H1 (cell line): ENCODE measurements at regions not wholly inside any gene's neighbourhood (a gene's known extent, or its start where the extent isn't known, plus 50 kb on each side); places are given as distances from the start of the nearest gene placed in this dataset.

Source experiments
- CTCF ChIA-PET: fragments of 300-600 bp; sonication (Branson Sonifier 250); formaldehyde crosslinking; loops from one replicate; lab custom pipeline; 2021; ENCODE audit not compliant: partially characterized antibody; lab: Charles Lee
- POLR2A ChIA-PET: fragments of 300-600 bp; sonication (Branson Sonifier 250); formaldehyde crosslinking; loops from one replicate; lab custom pipeline; 2021; ENCODE audit warnings: inconsistent platforms; ENCODE audit not compliant: partially characterized antibody; lab: Charles Lee
- DNase-seq, 2 experiments: peaks; one replicate each; pipeline versions ENCODE4 v3.0.0 to v3.0.0-alpha.2; 2010 to 2022; ENCODE audit warnings: low spot score in 2 of 2, low read depth in 1 of 2, mixed read lengths in 1 of 2
- FAIRE-seq: peaks from 2 replicates; lab custom pipeline; 2011; peaks lifted over from hg19 to GRCh38; lab: Jason Lieb, UNC
- H2AFZ ChIP-seq: 2 replicates; pipeline ENCODE4 v1.8.1; 2012; ENCODE audit warnings: low read length, inconsistent platforms
- H2AK5ac ChIP-seq: 2 replicates; pipeline ENCODE4 v1.6.1; 2013; ENCODE audit warnings: low read depth, low read length
- H2BK120ac ChIP-seq: replicated peaks from 2 replicates; pipeline ENCODE3; 2013; ENCODE audit warnings: low read depth, low read length, inconsistent platforms
- H2BK12ac ChIP-seq: 2 replicates; pipeline ENCODE4 v1.6.1; 2013; ENCODE audit warnings: low read depth, low read length
- H2BK15ac ChIP-seq: 2 replicates; pipeline ENCODE4 v1.6.1; 2013; ENCODE audit warnings: low read length
- H2BK20ac ChIP-seq: 2 replicates; pipeline ENCODE4 v1.6.1; 2013; ENCODE audit warnings: low read length
- H2BK5ac ChIP-seq: 2 replicates; pipeline ENCODE4 v1.6.1; 2013; ENCODE audit warnings: low read depth, low read length
- H3K14ac ChIP-seq: 2 replicates; pipeline ENCODE4 v1.6.1; 2013; ENCODE audit warnings: inconsistent platforms; ENCODE audit not compliant: insufficient read length
- H3K18ac ChIP-seq: 2 replicates; pipeline ENCODE4 v1.6.1; 2013; ENCODE audit warnings: low read length; ENCODE audit errors: extremely low read depth
- H3K23ac ChIP-seq: 2 replicates; pipeline ENCODE4 v1.6.1; 2013; ENCODE audit warnings: inconsistent platforms; ENCODE audit not compliant: insufficient read length
- H3K23me2 ChIP-seq: 2 replicates; pipeline ENCODE4 v1.6.1; 2013; ENCODE audit warnings: low read depth, low read length
- H3K27ac ChIP-seq: 2 replicates; pipeline ENCODE4 v1.6.1; 2011; ENCODE audit warnings: low read depth, low read length, inconsistent platforms
- H3K27me3 ChIP-seq, 4 experiments: replicated peaks in 1 of 4; 1 replicate in 1 of 4; 2 replicates in 3 of 4; pipeline versions ENCODE4 v1.6.1 to v1.8.1; 2011 to 2013; ENCODE audit warnings: low read length in 3 of 4, mild to moderate bottlenecking in 3 of 4, inconsistent platforms in 2 of 4, mixed read lengths in 2 of 4, moderate library complexity in 1 of 4; ENCODE audit not compliant: control insufficient read depth in 3 of 4, insufficient read depth in 3 of 4; ENCODE audit errors: extremely low read depth in 1 of 4
- H3K36me3 ChIP-seq, 4 experiments: 2 replicates each; pipeline versions ENCODE4 v1.6.1 to v1.8.1; 2011 to 2013; ENCODE audit warnings: mild to moderate bottlenecking in 4 of 4, low read length in 3 of 4, moderate library complexity in 2 of 4, control low read depth in 1 of 4, inconsistent platforms in 1 of 4; ENCODE audit not compliant: insufficient read depth in 4 of 4, control insufficient read depth in 2 of 4
- H3K4ac ChIP-seq: replicated peaks from 2 replicates; pipeline ENCODE3; 2013; ENCODE audit warnings: low read length, low read depth, mixed read lengths, inconsistent platforms; ENCODE audit not compliant: insufficient read length
- H3K4me1 ChIP-seq, 4 experiments: replicated peaks in 1 of 4; 1 replicate in 1 of 4; 2 replicates in 3 of 4; pipeline versions ENCODE4 v1.6.1 to v1.8.1; 2011 to 2013; ENCODE audit warnings: low read length in 3 of 4, inconsistent platforms in 2 of 4, mixed read lengths in 1 of 4; ENCODE audit not compliant: insufficient read depth in 4 of 4, control insufficient read depth in 3 of 4
- H3K4me2 ChIP-seq, 2 experiments: 2 replicates each; pipeline versions ENCODE4 v1.6.1 to v1.8.1; 2011 to 2013; ENCODE audit warnings: low read depth in 2 of 2, low read length in 2 of 2, control low read depth in 1 of 2, inconsistent platforms in 1 of 2, mild to moderate bottlenecking in 1 of 2; ENCODE audit not compliant: insufficient read depth in 1 of 2
- H3K4me3 ChIP-seq, 4 experiments: fragments of 200-600, 300-600 bp in 1 of 4; sonication (generic), shearing (Covaris generic), sonication (Bioruptor Twin) in 1 of 4; 2 replicates each; pipeline versions ENCODE4 v1.5.1 to v1.8.1; 2011 to 2016; ENCODE audit warnings: low read length in 4 of 4, low read depth in 3 of 4, control low read depth in 2 of 4, inconsistent platforms in 2 of 4, mild to moderate bottlenecking in 2 of 4, mixed read lengths in 1 of 4, moderate library complexity in 1 of 4; ENCODE audit not compliant: insufficient read depth in 2 of 4; ENCODE audit errors: extremely low read depth in 1 of 4
- H3K56ac ChIP-seq: replicated peaks from 2 replicates; pipeline ENCODE3; 2013; ENCODE audit warnings: low read depth, mild to moderate bottlenecking, mixed read lengths, low read length, inconsistent platforms; ENCODE audit not compliant: insufficient read length
- H3K79me1 ChIP-seq: 2 replicates; pipeline ENCODE4 v1.6.1; 2013; ENCODE audit warnings: low read depth, low read length, control low read depth
- H3K79me2 ChIP-seq, 2 experiments: 2 replicates each; pipeline versions ENCODE4 v1.6.1 to v1.8.1; 2012 to 2013; ENCODE audit warnings: low read length in 2 of 2, mild to moderate bottlenecking in 2 of 2, inconsistent platforms in 1 of 2; ENCODE audit not compliant: insufficient read depth in 2 of 2, control insufficient read depth in 1 of 2
- H3K9ac ChIP-seq, 4 experiments: replicated peaks in 1 of 4; 1 replicate in 1 of 4; 2 replicates in 3 of 4; pipeline versions ENCODE4 v1.6.1 to v1.8.1; 2011 to 2013; ENCODE audit warnings: low read depth in 3 of 4, low read length in 3 of 4, control low read depth in 2 of 4, mild to moderate bottlenecking in 2 of 4, moderate library complexity in 2 of 4, inconsistent platforms in 1 of 4; ENCODE audit errors: extremely low read depth in 1 of 4
- H3K9me3 ChIP-seq, 2 experiments: 2 replicates each; pipeline versions ENCODE4 v1.6.1 to v1.8.1; 2012 to 2013; ENCODE audit warnings: mild to moderate bottlenecking in 2 of 2, moderate library complexity in 2 of 2, control low read depth in 1 of 2, inconsistent platforms in 1 of 2, low read depth in 1 of 2, low read length in 1 of 2, mixed read lengths in 1 of 2; ENCODE audit not compliant: insufficient read depth in 2 of 2
- H4K20me1 ChIP-seq, 2 experiments: replicated peaks in 1 of 2; 2 replicates each; pipeline versions ENCODE3 to v1.8.1; 2011 to 2013; ENCODE audit warnings: inconsistent platforms in 2 of 2, low read length in 2 of 2, mild to moderate bottlenecking in 1 of 2; ENCODE audit not compliant: insufficient read depth in 2 of 2, control insufficient read depth in 1 of 2
- H4K5ac ChIP-seq: 2 replicates; pipeline ENCODE4 v1.6.1; 2013; ENCODE audit warnings: low read length, low read depth, mixed read lengths, inconsistent platforms; ENCODE audit not compliant: insufficient read length
- H4K8ac ChIP-seq: 2 replicates; pipeline ENCODE4 v1.8.0; 2013; ENCODE audit warnings: mild to moderate bottlenecking, moderate library complexity, low read length, inconsistent platforms; ENCODE audit not compliant: insufficient read depth; ENCODE audit errors: extremely low read depth
- H4K91ac ChIP-seq: replicated peaks from 2 replicates; pipeline ENCODE3; 2013; ENCODE audit warnings: low read length, mixed read lengths, inconsistent platforms; ENCODE audit not compliant: insufficient read length
- CREB1 ChIP-seq: IDR thresholded peaks from 2 replicates; pipeline ENCODE4 v1.6.1; 2012; ENCODE audit warnings: inconsistent platforms
- GABPA ChIP-seq: IDR thresholded peaks from 2 replicates; pipeline ENCODE4 v1.6.1; 2011; ENCODE audit warnings: mild to moderate bottlenecking, low read length, moderate library complexity, borderline replicate concordance; ENCODE audit not compliant: insufficient read depth
- HDAC6 ChIP-seq: IDR thresholded peaks from one replicate; pipeline ENCODE4 v1.7.1; 2012; ENCODE audit warnings: low read depth, mild to moderate bottlenecking, inconsistent platforms, low read length, moderate library complexity
- KDM1A ChIP-seq: fragments of 200-600, 300-600 bp; sonication (generic); IDR thresholded peaks from 2 replicates; pipeline ENCODE4 v1.7.1; 2016; ENCODE audit warnings: mild to moderate bottlenecking, low read length, borderline replicate concordance
- RNF2 ChIP-seq: fragments of 200-900, 300-1000 bp; sonication (generic); IDR thresholded peaks from 2 replicates; pipeline ENCODE4 v1.7.1; 2016; ENCODE audit warnings: borderline replicate concordance, low read depth, mild to moderate bottlenecking, antibody characterized with exemption, low read length; ENCODE audit not compliant: poor library complexity, severe bottlenecking; ENCODE audit errors: missing control alignments
- SP1 ChIP-seq: IDR thresholded peaks from 2 replicates; pipeline ENCODE4 v1.6.1; 2011; ENCODE audit warnings: low read depth, low read length
- SRF ChIP-seq: IDR thresholded peaks from 2 replicates; pipeline ENCODE4 v1.6.1; 2011; ENCODE audit warnings: mild to moderate bottlenecking, low read depth, low read length, moderate library complexity
- TBP ChIP-seq: IDR thresholded peaks from 2 replicates; pipeline ENCODE4 v1.6.1; 2011; ENCODE audit warnings: low read depth, low read length, improper control_type of control experiment
- WGBS, 2 experiments: shearing (Covaris generic) in 1 of 2; methylation state at CpG; one replicate each; pipeline versions ENCODE4 v1.1.6 to v1.1.7; 2013 to 2015; ENCODE audit warnings: low lambda C conversion rate in 2 of 2, mixed read lengths in 2 of 2, inconsistent platforms in 1 of 2, low coverage in 1 of 2, missing lambda C conversion rate in 1 of 2; ENCODE audit not compliant: insufficient replicate concordance in 2 of 2, insufficient coverage in 1 of 2, insufficient read length in 1 of 2; ENCODE audit errors: extremely low coverage in 1 of 2, missing lambda C conversion rate in 1 of 2; 5-methylcytosine and 5-hydroxymethylcytosine counted together

DNA sequence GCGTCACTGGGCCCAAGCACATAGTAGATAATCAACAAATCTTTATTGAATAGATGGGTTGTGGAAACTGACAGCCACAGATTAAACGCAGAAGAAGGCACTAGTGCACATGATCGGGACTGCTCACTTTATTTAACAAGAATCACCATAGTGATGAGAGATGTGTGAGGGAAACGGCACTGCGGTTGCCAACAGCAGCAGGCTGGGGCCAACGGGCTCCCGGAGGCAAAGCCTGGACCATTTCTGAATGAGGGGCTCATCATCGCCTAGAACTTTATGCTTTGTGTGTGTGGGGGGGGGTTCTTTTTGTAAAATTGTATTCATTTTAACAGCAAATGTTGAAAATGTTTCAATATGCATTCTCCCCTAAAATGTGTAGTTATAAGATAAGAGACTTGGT lies 61.9 kb upstream of the RUFY1 start:
- 89% methylated on average over 8 of the region's 8 CpGs; no CpG with 5 or more reads in 1 of the 2 experiments for WGBS, 2 experiments
- no peak overlapping the region for H3K23ac ChIP-seq
- CTCF ChIA-PET: no interaction called here

More for the DNA sequence above, 61.9 kb upstream of the RUFY1 start:
- no peak for DNase-seq
- H3K4me2 ChIP-seq: no peak overlapping the region
- no peak overlapping the region for H2BK12ac ChIP-seq
- H3K9ac ChIP-seq: no peak overlapping the region
- H3K23me2 ChIP-seq: no peaks in the 10 kb centered on the region
- no peak overlapping the region for H4K91ac ChIP-seq
- H4K8ac ChIP-seq: no peak overlapping the region
- no peak overlapping the region for H2BK5ac ChIP-seq
- H2BK15ac ChIP-seq: no peak overlapping the region
- H3K79me1 ChIP-seq: no peaks in the 10 kb centered on the region
- H4K5ac ChIP-seq: no peak overlapping the region
- H3K9me3 ChIP-seq: no peaks in the 10 kb centered on the region
- no peak overlapping the region for H2BK120ac ChIP-seq
- FAIRE-seq: no peak
- H3K36me3 ChIP-seq: no peaks in the 10 kb centered on the region
- POLR2A ChIA-PET: no interaction called here
- no peaks in the 10 kb centered on the region; a peak in 1 of 7 replicates for H3K27me3 ChIP-seq
- no peaks in the 10 kb centered on the region for H3K79me2 ChIP-seq
- no peak for TF ChIP-seq CREB1
- TF ChIP-seq SP1: no peak
- TF ChIP-seq HDAC6: no peak
- TF ChIP-seq GABPA: no peak
- TF ChIP-seq TBP: no peak
- TF ChIP-seq RNF2: no peak
- no peak for TF ChIP-seq SRF
- no peak for TF ChIP-seq KDM1A
- H2AK5ac ChIP-seq: no peak overlapping the region
- H4K20me1 ChIP-seq: no peaks in the 10 kb centered on the region
- H3K18ac ChIP-seq: no peak overlapping the region
- no peak overlapping the region for H3K4me3 ChIP-seq
- H3K14ac ChIP-seq: no peak overlapping the region
- H3K4ac ChIP-seq: no peak overlapping the region
- no peak overlapping the region for H2AFZ ChIP-seq
- H3K56ac ChIP-seq: no peak overlapping the region
- H2BK20ac ChIP-seq: no peak overlapping the region
- no peaks in the 10 kb centered on the region for H3K4me1 ChIP-seq
- no peak overlapping the region for H3K27ac ChIP-seq
